Right atrium auricular region (tissue), 2 donors: ENCODE measurements at regions not wholly inside any gene's neighbourhood (a gene's known extent, or its start where the extent isn't known, plus 50 kb on each side); places are given as distances from the start of the nearest gene placed in this dataset.

Experiments used
- DNase-seq: peaks from one replicate; pipeline ENCODE4 v3.0.0-alpha.2; 2019; ENCODE audit warnings: low spot score
- H3K27ac ChIP-seq, 2 donors: fragments of 200-600 bp; sonication (generic); 1 replicate in 1 of 2; 2 replicates in 1 of 2; pipeline ENCODE4 v1.5.1; 2016 to 2019
- H3K27me3 ChIP-seq, 2 donors: fragments of 200-600 bp; sonication (generic); one replicate each; pipeline versions ENCODE4 v1.5.1 to v1.6.0; 2017 to 2019
- H3K36me3 ChIP-seq: fragments of 200-600 bp; sonication (generic); one replicate; pipeline ENCODE4 v1.5.1; 2016
- H3K4me1 ChIP-seq, 2 donors: fragments of 200-600 bp; sonication (generic); one replicate each; pipeline versions ENCODE4 v1.5.1 to v1.6.0; 2017 to 2019
- H3K4me3 ChIP-seq, 2 donors: fragments of 200-600 bp; sonication (generic); 1 replicate in 1 of 2; 2 replicates in 1 of 2; pipeline ENCODE4 v1.5.1; 2017 to 2019; ENCODE audit warnings: mild to moderate bottlenecking in 1 of 2, moderate library complexity in 1 of 2
- H3K9me3 ChIP-seq, 2 donors: fragments of 200-600 bp; sonication (generic); one replicate each; pipeline ENCODE4 v1.5.1; 2019
- CTCF ChIP-seq, 2 donors: fragments of 200-600 bp; sonication (generic); IDR thresholded peaks; one replicate each; pipeline ENCODE4 v1.5.1; 2019; ENCODE audit warnings: antibody characterized with exemption in 2 of 2

GRCh38 chr12:60935981-60936761 is 1324.0 kb upstream of the USP15 start:
- DNase-seq: no peak
- H3K9me3 ChIP-seq: peaks cover 3 to 38% of the 10 kb centered on the region in 2 donors

GRCh38 chr12:60947533-60947932 is 1312.7 kb upstream of the USP15 start:
- Histone ChIP-seq H3K36me3 (no peaks in the 10 kb centered on the region), H3K4me1 (no peaks in the 10 kb centered on the region), H3K27me3 (no peaks in the 10 kb centered on the region), H3K4me3 (no peak overlapping the region), H3K9me3 (no peaks in the 10 kb centered on the region), H3K27ac (no peak overlapping the region)
- DNase-seq: no peak
- no peak for TF ChIP-seq CTCF (IDR thresholded peaks at IDR 0.05)

More at GRCh38 chr12:60935981-60936761, 1324.0 kb upstream of the USP15 start:
- TF ChIP-seq CTCF (IDR thresholded peaks at IDR 0.05): no peak
- no peaks in the 10 kb centered on the region for H3K4me1 ChIP-seq
- H3K36me3 ChIP-seq: no peaks in the 10 kb centered on the region
- no peaks in the 10 kb centered on the region for H3K27me3 ChIP-seq
- no peak overlapping the region for H3K27ac ChIP-seq
- no peak overlapping the region for H3K4me3 ChIP-seq

GRCh38 chr12:60967128-60967527 is 1293.1 kb upstream of the USP15 start:
- Histone ChIP-seq H3K36me3 (no peaks in the 10 kb centered on the region), H3K27me3 (no peaks in the 10 kb centered on the region), H3K27ac (no peak overlapping the region), H3K4me3 (no peak overlapping the region), H3K9me3 (no peaks in the 10 kb centered on the region), H3K4me1 (no peaks in the 10 kb centered on the region)
- no peak for TF ChIP-seq CTCF (IDR thresholded peaks at IDR 0.05)
- no peak for DNase-seq

- Histone ChIP-seq H3K27me3 (no peaks in the 10 kb centered on the region), H3K4me1 (no peaks in the 10 kb centered on the region), H3K4me3 (no peak overlapping the region), H3K27ac (no peak overlapping the region), H3K36me3 (no peaks in the 10 kb centered on the region), H3K9me3 (no peaks in the 10 kb centered on the region)
- TF ChIP-seq CTCF (IDR thresholded peaks at IDR 0.05): no peak
- no peak for DNase-seq
These were observed 1282.2 kb upstream of the USP15 start for GRCh38 chr12:60977966-60978365.

- DNase-seq: no peak
- TF ChIP-seq CTCF (IDR thresholded peaks at IDR 0.05): no peak
- Histone ChIP-seq H3K27me3 (no peaks in the 10 kb centered on the region), H3K27ac (no peak overlapping the region), H3K4me1 (no peaks in the 10 kb centered on the region), H3K4me3 (no peak overlapping the region), H3K36me3 (no peaks in the 10 kb centered on the region), H3K9me3 (no peaks in the 10 kb centered on the region)
These were observed 1279.6 kb upstream of the USP15 start for GRCh38 chr12:60980558-60980957.

GRCh38 chr12:60981473-60981872 is 1278.7 kb upstream of the USP15 start:
- no peaks in the 10 kb centered on the region for H3K4me1 ChIP-seq
- no peaks in the 10 kb centered on the region for H3K27me3 ChIP-seq
- no peaks in the 10 kb centered on the region for H3K36me3 ChIP-seq
- TF ChIP-seq CTCF (IDR thresholded peaks at IDR 0.05): no peak
- H3K27ac ChIP-seq: no peak overlapping the region
- no peak overlapping the region for H3K4me3 ChIP-seq
- DNase-seq: no peak
- H3K9me3 ChIP-seq: no peaks in the 10 kb centered on the region
